ENCODE measurements at regions not wholly inside any gene's neighbourhood (a gene's known extent, or its start where the extent isn't known, plus 50 kb on each side); places are given as distances from the start of the nearest gene placed in this dataset.

DNA sequence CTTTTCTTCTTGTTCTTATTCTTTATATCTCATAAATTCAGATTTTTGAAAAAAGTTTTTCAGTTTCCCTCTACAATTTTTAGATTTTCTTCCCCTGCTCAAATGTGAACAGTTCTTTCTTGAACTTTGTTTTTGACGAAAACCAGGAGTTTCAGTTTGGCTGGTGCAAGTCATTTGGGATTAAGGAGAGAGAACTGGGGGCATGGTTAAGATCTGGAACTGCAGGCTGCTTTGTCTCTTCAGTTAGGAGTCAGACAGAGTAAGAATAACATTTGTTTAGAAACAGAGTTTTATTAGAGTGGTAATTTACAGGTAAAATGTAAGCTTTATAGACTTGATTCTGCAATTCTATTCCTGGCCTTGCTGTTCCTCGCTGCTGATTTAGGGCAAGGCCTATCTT lies 310.5 kb upstream of the C2CD4B start:
- TF ChIP-seq, protein P1, sequence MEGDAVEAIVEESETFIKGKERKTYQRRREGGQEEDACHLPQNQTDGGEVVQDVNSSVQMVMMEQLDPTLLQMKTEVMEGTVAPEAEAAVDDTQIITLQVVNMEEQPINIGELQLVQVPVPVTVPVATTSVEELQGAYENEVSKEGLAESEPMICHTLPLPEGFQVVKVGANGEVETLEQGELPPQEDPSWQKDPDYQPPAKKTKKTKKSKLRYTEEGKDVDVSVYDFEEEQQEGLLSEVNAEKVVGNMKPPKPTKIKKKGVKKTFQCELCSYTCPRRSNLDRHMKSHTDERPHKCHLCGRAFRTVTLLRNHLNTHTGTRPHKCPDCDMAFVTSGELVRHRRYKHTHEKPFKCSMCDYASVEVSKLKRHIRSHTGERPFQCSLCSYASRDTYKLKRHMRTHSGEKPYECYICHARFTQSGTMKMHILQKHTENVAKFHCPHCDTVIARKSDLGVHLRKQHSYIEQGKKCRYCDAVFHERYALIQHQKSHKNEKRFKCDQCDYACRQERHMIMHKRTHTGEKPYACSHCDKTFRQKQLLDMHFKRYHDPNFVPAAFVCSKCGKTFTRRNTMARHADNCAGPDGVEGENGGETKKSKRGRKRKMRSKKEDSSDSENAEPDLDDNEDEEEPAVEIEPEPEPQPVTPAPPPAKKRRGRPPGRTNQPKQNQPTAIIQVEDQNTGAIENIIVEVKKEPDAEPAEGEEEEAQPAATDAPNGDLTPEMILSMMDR (IDR thresholded peaks at IDR 0.05; ENCODE audit: insufficient read depth, low read length), result no peak
- no peak for TF ChIP-seq POLR2AphosphoS5 (IDR thresholded peaks at IDR 0.05; ENCODE audit: low read depth)
- TF ChIP-seq SPI1 (IDR thresholded peaks at IDR 0.05; ENCODE audit: borderline replicate concordance, low read depth), result no peak
- TF ChIP-seq, protein P2, sequence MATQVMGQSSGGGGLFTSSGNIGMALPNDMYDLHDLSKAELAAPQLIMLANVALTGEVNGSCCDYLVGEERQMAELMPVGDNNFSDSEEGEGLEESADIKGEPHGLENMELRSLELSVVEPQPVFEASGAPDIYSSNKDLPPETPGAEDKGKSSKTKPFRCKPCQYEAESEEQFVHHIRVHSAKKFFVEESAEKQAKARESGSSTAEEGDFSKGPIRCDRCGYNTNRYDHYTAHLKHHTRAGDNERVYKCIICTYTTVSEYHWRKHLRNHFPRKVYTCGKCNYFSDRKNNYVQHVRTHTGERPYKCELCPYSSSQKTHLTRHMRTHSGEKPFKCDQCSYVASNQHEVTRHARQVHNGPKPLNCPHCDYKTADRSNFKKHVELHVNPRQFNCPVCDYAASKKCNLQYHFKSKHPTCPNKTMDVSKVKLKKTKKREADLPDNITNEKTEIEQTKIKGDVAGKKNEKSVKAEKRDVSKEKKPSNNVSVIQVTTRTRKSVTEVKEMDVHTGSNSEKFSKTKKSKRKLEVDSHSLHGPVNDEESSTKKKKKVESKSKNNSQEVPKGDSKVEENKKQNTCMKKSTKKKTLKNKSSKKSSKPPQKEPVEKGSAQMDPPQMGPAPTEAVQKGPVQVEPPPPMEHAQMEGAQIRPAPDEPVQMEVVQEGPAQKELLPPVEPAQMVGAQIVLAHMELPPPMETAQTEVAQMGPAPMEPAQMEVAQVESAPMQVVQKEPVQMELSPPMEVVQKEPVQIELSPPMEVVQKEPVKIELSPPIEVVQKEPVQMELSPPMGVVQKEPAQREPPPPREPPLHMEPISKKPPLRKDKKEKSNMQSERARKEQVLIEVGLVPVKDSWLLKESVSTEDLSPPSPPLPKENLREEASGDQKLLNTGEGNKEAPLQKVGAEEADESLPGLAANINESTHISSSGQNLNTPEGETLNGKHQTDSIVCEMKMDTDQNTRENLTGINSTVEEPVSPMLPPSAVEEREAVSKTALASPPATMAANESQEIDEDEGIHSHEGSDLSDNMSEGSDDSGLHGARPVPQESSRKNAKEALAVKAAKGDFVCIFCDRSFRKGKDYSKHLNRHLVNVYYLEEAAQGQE (IDR thresholded peaks at IDR 0.05; ENCODE audit: insufficient replicate concordance, low read depth), result no peak
